GM21390 (cell line): ENCODE measurements at regions not wholly inside any gene's neighbourhood (a gene's known extent, or its start where the extent isn't known, plus 50 kb on each side); places are given as distances from the start of the nearest gene placed in this dataset.
A peak's percentile ranks its signal among the peaks of the same experiment; 100 is the strongest.
"Not testable (repeated sequence)": the region's sequence is repeated elsewhere in the genome, so short reads cannot be mapped to it uniquely, and the experiment has no call there.

ENCODE experiments used
- ATAC-seq: cut with Tn5 transposase; IDR thresholded peaks from one replicate; pipeline ENCODE4 v1.9.1; 2021; ENCODE audit not compliant: unreplicated experiment

GRCh38 chr3:146780251-146780650 is 175.1 kb upstream of the PLSCR5 start:
- no peak for ATAC-seq

GRCh38 chr3:146777941-146778340 is 172.8 kb upstream of the PLSCR5 start:
- no peak for ATAC-seq

GRCh38 chr3:146772211-146772743 is 167.1 kb upstream of the PLSCR5 start:
- no peak for ATAC-seq

- no peak for ATAC-seq
Observed at GRCh38 chr3:146770881-146771280, 165.7 kb upstream of the PLSCR5 start.

DNA sequence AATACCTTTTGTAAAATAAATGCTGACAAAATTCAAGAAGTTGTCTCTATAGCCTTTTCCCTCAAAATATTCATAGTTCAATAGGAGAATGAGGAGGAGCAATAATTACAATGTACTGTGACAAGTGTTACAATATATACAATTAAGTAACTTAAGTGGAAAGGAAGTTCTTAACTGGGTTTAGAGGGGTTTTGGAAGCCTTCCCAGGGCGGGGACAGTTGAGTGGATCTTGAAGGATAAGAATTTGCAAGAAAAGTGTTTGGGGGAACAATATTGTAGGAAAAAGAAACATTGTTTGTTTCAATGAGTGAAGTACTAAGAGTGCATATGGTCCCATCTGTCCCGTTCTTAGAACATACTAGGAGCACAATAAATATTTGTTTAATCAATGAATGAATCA is 165.2 kb upstream of the PLSCR5 start:
- ATAC-seq = no peak

DNA sequence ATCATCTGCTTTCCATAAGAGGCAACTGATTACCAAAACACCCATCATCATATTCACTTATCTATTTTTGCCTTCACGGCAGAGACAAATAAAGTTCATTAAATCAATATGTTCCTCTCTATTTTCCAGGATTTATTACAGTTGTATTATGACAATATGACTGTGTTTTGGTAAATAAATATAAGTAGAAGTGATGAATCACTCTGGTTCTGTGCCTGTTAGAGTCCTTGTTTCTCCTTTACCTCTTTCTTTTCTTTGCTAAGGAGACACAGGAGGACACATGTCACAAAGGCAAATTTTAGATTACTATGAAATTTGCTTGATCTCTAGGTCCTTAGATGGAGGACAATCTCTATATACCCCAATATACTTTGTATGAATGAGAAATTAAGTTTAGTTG is 152.6 kb upstream of the PLSCR5 start:
- no peak for ATAC-seq

DNA sequence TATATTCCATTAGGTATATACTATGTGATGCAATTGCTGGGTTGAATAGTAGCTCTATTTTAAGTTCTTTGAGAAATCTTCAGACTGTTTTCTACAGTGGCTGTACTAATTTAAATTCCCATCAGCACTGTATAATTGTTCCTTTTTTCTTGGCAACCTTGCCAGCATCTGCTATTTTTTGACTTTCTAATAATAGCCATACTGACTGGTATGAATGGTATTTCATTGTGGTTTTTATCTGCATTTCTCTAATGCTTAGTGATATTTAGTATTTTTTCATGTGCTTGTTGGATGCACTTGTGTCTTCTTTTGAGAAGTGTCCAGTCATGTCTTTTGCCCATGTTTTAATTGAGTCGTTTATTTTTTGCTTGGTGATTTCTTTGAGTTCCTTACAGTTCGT is 145.1 kb upstream of the PLSCR5 start:
- no peak for ATAC-seq

DNA sequence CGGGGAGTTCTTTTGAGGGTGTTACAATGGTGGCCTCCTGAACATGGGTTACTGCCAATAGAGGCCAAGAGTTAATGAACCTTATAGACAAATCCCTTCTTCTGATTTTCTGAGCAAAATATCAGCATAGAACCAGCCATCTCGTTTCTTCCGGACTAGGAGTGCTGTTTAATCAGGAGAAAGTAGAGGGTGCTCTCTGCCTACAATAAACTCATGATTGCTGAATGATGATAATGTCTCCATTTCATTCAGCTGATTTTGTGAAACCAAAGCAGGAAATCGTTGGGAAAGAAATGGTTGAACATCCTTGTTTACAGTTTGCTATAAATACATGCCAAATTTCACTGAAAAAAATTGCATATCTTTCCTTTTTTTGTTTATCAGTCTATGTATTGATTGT is 142.8 kb upstream of the PLSCR5 start:
- ATAC-seq = no peak

GRCh38 chr3:146747051-146747450 is 141.9 kb upstream of the PLSCR5 start:
- no peak for ATAC-seq

DNA sequence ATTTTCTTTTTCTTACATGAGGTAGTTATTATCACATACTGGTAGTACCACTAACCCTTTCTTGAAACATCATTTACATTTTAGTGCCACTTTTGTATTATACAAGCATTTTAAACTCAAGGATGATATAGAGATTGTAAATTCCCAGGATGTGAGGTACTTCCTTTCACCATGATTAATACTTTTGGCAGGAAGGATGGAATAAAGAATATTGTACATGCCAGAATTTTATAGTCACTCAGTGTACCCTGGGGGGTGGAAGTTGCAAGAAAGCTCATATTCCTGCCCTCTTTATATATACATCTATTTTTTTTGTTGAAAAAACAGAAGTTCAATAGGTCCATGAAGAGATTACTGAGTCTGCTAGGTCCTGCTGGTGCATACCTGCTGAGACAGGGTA is 141.0 kb upstream of the PLSCR5 start:
- ATAC-seq = no peak

GRCh38 chr3:146739203-146739671 is 134.1 kb upstream of the PLSCR5 start:
- peak; percentile 71 for ATAC-seq

DNA sequence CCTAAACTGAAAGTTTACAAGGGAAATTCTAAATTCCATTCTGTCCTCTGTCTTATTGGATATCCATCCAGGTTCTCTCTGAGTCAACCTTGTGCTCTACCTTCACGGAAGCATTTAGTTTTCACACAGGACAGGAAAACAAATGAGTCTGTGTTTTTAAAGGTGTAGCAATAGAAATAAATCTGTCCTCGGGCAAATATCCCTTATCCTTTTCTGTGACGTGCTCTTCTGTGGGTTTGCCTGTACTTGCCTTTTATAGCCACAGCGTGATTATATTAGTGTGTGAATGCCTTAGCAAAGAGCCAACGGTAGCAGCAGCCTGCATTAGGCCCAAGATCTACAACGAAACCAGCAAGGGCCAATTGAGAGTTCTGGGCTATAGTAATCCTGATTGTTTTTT is 127.2 kb upstream of the PLSCR5 start:
- no peak for ATAC-seq

DNA sequence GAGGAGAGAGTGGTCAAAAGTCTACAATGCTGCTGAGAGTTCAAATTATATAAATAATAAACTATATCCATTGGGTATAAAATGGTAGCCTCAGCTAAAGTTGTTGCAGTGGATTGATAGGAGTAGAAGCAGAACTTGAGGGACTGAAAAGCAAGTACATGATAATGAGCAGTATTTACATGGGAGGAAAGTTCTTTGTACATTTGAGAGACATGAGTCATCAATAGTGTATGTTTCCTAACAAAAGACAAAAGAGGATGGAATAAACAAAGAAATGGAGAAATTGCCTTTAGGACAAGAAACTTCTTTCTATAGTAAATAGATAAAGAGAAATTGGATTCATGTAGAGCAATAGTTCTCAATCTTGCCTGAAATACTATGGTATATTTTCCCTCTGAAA is 110.0 kb upstream of the PLSCR5 start:
- ATAC-seq = no peak

- ATAC-seq = no peak
Observed at GRCh38 chr3:146712806-146713205, 107.7 kb upstream of the PLSCR5 start.

GRCh38 chr3:146709969-146710368 is 104.8 kb upstream of the PLSCR5 start:
- ATAC-seq = no peak

DNA sequence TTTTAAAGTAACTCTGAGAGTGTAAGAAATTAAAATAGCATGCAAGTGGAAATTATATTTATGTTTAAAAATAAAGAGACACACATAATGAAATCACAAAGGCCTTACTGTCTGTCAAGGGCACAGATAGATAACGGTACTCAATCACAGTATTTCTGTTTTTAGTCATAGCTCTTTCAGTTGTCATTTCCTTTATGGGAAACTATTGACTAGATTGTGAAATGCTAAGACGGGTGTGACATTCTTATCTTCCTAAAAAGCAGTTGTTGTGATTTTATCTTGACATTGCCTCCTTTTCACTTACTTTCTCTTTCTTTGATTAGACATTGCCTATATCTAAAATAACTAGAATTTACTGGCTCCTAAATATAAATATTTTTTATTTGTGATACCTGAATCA is 100.1 kb upstream of the PLSCR5 start:
- peak; percentile 79 for ATAC-seq

DNA sequence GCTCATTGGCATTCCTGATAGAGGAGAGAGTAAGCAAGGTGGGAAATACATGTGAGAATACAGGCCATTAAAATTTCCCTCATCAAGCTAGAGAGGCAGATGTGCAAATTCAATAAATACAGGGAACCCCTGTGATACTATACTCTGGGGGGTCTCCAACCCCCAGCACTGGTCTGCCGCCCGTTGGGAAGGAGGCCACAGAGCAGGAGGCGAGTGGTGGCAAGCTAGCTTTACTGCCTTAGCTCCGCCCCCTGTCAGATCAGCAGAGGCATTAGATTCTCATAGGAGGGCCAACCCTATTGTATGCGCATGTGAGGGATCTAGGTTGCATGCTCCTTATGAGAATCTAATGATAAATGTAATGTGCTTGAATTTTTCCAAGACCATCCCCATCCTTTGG is 97.1 kb upstream of the PLSCR5 start:
- ATAC-seq = no peak

GRCh38 chr3:146701246-146701645 is 96.1 kb upstream of the PLSCR5 start:
- ATAC-seq = no peak

- not testable (repeated sequence) for ATAC-seq
Observed at GRCh38 chr3:146700025-146700424, 94.9 kb upstream of the PLSCR5 start.

- no peak for ATAC-seq
Observed at GRCh38 chr3:146692254-146692653, 87.1 kb upstream of the PLSCR5 start.

GRCh38 chr3:146685050-146685814 is 80.1 kb upstream of the PLSCR5 start:
- no peak for ATAC-seq

DNA sequence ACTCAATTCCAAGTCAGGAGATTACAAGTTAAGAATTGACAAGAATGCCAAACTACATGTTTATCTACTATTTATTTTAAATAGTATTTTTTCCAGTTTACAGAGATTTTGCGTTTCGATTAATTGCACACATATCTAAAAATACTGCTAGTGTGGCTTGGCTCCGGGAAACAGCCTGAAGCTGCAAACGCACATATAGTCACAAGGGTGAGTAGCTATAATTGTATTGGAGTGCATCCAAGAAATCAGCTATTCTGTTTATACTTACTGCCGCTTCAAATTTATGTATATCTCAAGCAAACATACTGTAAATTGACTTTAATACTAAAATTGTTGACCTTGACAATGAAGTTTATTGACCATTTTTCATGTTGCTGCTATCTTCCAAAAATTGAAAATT is 77.0 kb upstream of the PLSCR5 start:
- ATAC-seq = no peak

DNA sequence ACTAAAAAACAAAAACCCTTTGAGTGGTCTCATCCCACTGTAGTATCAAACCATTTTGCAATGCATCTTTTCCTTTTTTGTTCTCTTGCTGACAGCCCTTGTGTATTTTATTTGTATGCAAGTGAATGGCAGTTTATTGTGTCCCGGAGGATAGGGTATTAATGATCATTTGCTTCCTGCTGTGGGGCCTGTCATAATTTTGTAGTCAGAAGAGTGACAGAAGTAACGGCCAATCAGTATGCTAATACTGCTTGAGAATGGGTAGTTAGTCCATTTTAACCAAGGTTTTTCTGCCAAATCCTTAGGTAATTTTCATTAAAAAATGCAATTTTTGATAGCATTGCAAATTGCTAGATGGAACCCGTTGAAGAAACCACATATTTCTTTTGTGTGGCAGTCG is 75.5 kb upstream of the PLSCR5 start:
- ATAC-seq = no peak
